Activated CD8-positive, alpha-beta T cell treated with anti-CD3 and anti-CD28 coated beads, Interleukin-2, amount 10 ng/mL, durations not matched to agents 7 days and 5 days (primary cell): ENCODE measurements at regions not wholly inside any gene's neighbourhood (a gene's known extent, or its start where the extent isn't known, plus 50 kb on each side); places are given as distances from the start of the nearest gene placed in this dataset.

Source experiments
- ATAC-seq: fragments of 150-1000 bp; cut with Tn5 transposase; one replicate; pipeline ENCODE4 v1.10.0; 2021; ENCODE audit warnings: moderate library complexity
- CTCF ChIA-PET: fragments of 350-600 bp; sonication (Branson Sonifier 250); formaldehyde crosslinking; loops from one replicate; lab custom pipeline; 2021; ENCODE audit warnings: antibody characterized with exemption; lab: Charles Lee
- POLR2A ChIA-PET: fragments of 350-600 bp; sonication (Branson Sonifier 250); formaldehyde crosslinking; loops from one replicate; lab custom pipeline; 2021; ENCODE audit warnings: antibody characterized with exemption; lab: Charles Lee
- DNase-seq: peaks from one replicate; pipeline ENCODE4 v3.0.0-alpha.2; 2020
- H3K27ac Mint-ChIP-seq: one replicate; pipeline ENCODE4 v1.8.0; 2021; ENCODE audit warnings: mild to moderate bottlenecking, mixed read lengths
- H3K27me3 Mint-ChIP-seq: one replicate; pipeline ENCODE4 v1.8.0; 2021; ENCODE audit warnings: low read depth, mixed read lengths
- H3K36me3 Mint-ChIP-seq: one replicate; pipeline ENCODE4 v1.8.0; 2021; ENCODE audit warnings: low read depth, mixed read lengths
- H3K4me1 Mint-ChIP-seq: one replicate; pipeline ENCODE4 v1.8.0; 2021; ENCODE audit warnings: low read depth, mixed read lengths
- H3K4me3 Mint-ChIP-seq: one replicate; pipeline ENCODE4 v1.8.0; 2021; ENCODE audit warnings: mild to moderate bottlenecking, mixed read lengths
- H3K9me3 Mint-ChIP-seq: one replicate; pipeline ENCODE4 v1.8.0; 2022; ENCODE audit warnings: mixed read lengths; ENCODE audit not compliant: insufficient read depth

DNA sequence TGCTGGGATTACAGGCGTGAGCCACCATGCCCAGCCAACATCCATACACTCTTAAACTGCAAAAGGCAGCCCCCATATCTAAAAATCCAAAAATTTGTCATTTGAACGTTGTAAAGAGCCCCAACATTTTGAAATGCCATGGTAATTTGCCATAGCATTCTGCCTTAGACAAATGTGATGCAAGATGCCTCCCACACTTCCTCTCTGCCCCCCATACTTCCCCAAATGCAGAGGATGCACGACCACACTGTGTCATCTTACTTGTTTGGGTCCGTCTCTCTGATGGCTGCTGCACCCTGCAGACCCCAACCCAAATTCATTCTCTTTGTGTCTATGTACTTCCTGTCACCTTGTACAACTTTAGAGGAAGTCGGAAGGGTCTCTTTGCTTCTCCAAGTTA lies 1125.6 kb upstream of the AUTS2 start:
- CTCF ChIA-PET: no interaction called here
- ATAC-seq: no peak
- POLR2A ChIA-PET: no interaction called here

DNA sequence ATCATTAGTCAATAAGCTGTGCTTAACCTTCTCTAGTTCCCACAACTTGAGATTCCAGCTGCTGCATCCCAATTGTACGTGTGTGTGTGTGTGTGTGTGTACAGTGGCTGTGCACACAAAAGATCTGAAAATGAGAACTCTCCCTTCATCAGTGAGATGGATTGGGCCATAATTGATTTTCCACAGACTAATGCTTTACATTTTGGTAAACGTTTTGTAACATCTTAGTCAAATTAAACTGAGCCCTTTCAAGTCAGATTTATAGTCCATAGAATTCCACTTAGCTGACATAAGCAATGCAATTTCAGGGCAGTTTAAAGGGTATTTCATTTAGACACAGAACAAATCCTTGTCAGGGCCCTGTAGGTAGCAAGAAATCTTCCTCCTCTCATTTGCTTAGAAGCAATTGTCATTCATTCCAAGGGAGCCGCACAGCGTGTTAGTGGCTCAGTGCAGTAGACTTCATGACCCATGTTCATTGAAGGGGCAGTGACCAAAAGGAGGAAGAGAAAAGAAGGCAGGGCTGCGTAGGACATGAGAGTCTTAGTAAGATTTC lies 1123.5 kb upstream of the AUTS2 start:
- no peaks in the 10 kb centered on the region for H3K4me1 Mint-ChIP-seq
- no peak overlapping the region for H3K27ac Mint-ChIP-seq
- no peak overlapping the region for H3K4me3 Mint-ChIP-seq
- no peaks in the 10 kb centered on the region for H3K36me3 Mint-ChIP-seq
- H3K9me3 Mint-ChIP-seq: peaks cover 22% of the 10 kb centered on the region
- DNase-seq (no peak), ATAC-seq (no peak)
- no peaks in the 10 kb centered on the region for H3K27me3 Mint-ChIP-seq
- ChIA-PET CTCF (no interaction called here), POLR2A (no interaction called here)

More for the DNA sequence above, 1125.6 kb upstream of the AUTS2 start:
- no peak overlapping the region for H3K4me3 Mint-ChIP-seq
- H3K27me3 Mint-ChIP-seq: no peaks in the 10 kb centered on the region
- H3K9me3 Mint-ChIP-seq: peaks cover 24% of the 10 kb centered on the region
- no peaks in the 10 kb centered on the region for H3K4me1 Mint-ChIP-seq
- H3K36me3 Mint-ChIP-seq: no peaks in the 10 kb centered on the region
- no peak overlapping the region for H3K27ac Mint-ChIP-seq
- DNase-seq: no peak

DNA sequence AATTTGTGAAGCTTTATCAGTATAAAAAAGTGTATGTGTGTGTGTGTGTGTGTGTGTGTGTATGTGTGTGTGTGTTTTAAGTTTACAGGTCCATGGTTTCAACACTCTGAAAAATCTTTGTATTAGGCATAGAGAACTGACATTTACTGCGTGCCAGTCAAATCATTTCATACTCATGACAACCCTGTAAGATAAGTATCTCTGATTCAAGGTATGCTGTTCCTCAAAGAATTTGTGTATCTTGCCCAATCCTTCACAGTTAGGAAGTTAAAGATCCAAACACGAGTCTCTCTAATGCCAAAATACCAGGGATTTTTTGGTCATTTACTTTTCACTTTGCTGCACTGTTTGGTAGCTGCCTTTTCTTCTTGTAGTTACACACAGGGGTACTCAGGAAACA lies 1121.3 kb upstream of the AUTS2 start:
- Mint-ChIP-seq H3K27me3 (no peaks in the 10 kb centered on the region), H3K36me3 (no peaks in the 10 kb centered on the region), H3K4me3 (no peak overlapping the region), H3K9me3 (peaks cover 29% of the 10 kb centered on the region), H3K4me1 (no peaks in the 10 kb centered on the region), H3K27ac (no peak overlapping the region)
- DNase-seq (no peak), ATAC-seq (no peak)
- ChIA-PET CTCF (no interaction called here), POLR2A (no interaction called here)

DNA sequence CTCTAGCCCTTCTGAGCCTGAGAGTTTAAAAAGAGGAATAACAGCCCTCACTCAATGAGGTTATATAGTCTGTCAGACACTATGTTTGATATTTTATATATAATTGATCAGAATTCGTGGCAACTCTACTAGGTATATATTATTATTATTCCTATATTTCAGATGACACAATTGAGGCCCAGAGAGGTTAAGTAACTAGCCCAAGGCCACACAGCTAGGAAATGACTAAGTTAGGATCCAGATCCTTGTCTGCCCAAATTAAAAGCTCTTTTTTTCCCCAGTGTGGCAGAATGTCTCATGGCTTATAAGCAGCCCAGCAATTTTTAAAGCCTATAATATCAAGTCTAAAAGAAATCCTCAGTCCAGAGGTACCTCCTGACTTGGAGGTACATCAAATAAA lies 1119.9 kb upstream of the AUTS2 start:
- CTCF ChIA-PET: no interaction called here
- H3K36me3 Mint-ChIP-seq: no peaks in the 10 kb centered on the region
- no peaks in the 10 kb centered on the region for H3K27me3 Mint-ChIP-seq
- H3K4me1 Mint-ChIP-seq: no peaks in the 10 kb centered on the region
- POLR2A ChIA-PET: no interaction called here
- H3K9me3 Mint-ChIP-seq: peaks cover 28% of the 10 kb centered on the region
- no peak for ATAC-seq
- no peak overlapping the region for H3K4me3 Mint-ChIP-seq
- H3K27ac Mint-ChIP-seq: no peak overlapping the region
- DNase-seq: no peak

DNA sequence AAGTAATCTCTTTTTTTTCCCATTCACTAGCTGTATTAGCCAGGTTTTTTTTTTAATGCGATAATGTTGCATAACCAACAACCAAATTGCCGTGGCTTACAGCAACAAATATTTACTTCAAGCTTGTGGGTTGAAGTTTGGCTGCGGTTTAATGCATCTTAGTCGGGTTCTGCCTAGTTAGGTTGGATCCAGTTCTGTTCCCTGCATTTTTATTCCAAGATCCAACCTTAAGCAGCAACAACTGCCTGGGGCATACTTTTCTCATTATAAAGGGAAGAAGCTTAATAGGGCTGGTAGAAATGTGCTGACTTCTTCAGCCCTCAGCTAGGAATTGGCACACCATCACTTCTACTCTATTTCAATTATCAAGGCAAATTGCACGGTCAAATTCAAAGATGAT lies 1115.5 kb upstream of the AUTS2 start:
- POLR2A ChIA-PET: no interaction called here
- Mint-ChIP-seq H3K9me3 (peaks cover 16% of the 10 kb centered on the region), H3K27ac (no peak overlapping the region), H3K27me3 (no peaks in the 10 kb centered on the region), H3K4me1 (no peaks in the 10 kb centered on the region), H3K36me3 (no peaks in the 10 kb centered on the region), H3K4me3 (no peak overlapping the region)
- no peak for ATAC-seq
- CTCF ChIA-PET: no interaction called here
- DNase-seq: no peak

DNA sequence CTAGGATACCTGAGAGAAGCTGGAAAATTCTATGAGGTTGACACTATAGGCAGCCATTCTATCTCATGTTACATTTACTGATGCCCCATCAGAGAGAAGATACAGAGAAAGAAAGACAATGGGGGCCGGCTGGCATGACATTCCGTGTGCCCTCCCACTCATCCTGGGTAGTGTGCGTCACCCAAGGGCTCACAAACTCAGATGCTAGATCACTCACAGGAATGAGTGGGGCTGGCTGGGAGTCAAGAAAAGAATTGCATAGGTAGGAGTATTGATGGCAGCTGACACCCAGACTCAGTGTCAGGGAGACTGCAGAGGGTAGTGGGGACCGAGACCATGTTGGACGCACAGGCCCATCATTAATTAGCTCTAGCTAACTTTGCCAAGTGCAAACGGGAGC lies 1113.5 kb upstream of the AUTS2 start:
- H3K4me3 Mint-ChIP-seq: no peak overlapping the region
- no peaks in the 10 kb centered on the region for H3K4me1 Mint-ChIP-seq
- POLR2A ChIA-PET: no interaction called here
- ATAC-seq (no peak), DNase-seq (no peak)
- no peaks in the 10 kb centered on the region for H3K36me3 Mint-ChIP-seq
- H3K27me3 Mint-ChIP-seq: no peaks in the 10 kb centered on the region
- no peak overlapping the region for H3K27ac Mint-ChIP-seq
- CTCF ChIA-PET: no interaction called here
- H3K9me3 Mint-ChIP-seq: peaks cover 28% of the 10 kb centered on the region

DNA sequence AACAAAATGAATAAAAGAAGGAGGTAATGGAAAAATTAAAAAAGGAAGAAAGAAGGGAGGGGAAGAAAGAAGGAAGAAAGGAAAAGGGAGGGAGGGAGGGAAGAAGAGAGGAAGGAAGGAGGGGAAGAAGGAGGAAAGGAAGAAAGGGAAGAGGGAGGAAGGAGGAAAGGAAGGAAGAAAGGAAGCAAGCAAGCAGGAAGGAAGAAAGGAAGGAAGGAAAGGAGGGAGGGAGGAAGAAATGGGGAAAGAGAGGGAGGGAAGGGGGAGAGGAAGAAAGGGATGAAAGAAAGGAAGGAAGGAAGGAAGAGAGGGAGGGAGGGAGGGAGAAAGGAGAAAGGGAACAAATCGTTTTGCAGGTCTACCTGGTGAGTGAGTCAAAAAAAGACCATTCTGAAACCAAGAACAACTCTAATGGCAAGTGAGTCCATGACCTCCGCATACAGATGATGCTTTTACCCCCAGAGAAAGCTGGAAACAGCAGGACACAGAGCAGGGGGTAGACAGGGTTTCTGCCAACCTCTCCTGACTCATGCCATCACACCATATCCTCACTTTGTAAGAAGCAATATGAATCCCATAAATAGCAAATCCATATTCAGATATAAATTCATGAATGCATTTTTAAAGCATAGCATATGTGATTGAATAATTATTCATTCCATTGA lies 1112.9 kb upstream of the AUTS2 start:
- ChIA-PET CTCF (no interaction called here), POLR2A (no interaction called here)
- Mint-ChIP-seq H3K27ac (no peak overlapping the region), H3K4me3 (no peak overlapping the region), H3K9me3 (peaks cover 25% of the 10 kb centered on the region), H3K27me3 (no peaks in the 10 kb centered on the region), H3K4me1 (no peaks in the 10 kb centered on the region), H3K36me3 (no peaks in the 10 kb centered on the region)
- ATAC-seq: no peak
- no peak for DNase-seq

DNA sequence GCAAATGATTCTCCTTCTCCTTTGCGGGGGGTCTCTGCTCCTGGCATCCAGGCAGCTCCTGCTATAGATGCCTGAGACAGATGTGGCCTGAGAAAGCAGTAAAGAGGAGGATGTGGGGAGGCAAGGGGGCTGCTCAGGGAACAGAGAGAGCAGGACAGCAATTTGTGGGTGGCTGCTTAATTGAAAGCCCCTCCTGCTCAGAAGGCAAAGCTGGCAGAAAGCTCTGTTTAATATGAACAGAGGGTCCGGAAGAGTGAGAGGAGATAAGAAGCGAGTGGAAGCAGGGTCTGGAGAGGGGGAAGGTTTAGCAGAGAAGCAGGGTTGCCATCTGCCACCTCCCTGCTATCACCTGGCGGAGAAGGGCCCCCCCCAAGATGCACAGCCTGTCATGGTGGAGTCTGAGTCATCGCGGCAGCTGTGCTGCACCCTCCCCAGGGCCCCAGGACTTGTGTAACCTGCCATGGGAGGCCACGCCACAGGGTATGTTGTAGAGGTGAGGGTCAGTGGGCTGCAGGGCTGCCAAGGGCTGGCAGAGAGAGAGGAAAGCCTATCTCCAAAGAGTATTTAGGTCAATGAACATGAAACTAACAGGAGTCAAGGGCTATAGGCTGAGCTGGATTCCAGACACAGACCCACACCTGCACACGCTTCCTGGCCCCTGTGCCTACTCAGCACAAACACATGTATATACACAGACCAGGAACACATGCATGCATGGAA lies 1109.8 kb upstream of the AUTS2 start:
- Mint-ChIP-seq H3K36me3 (no peaks in the 10 kb centered on the region), H3K9me3 (peaks cover 18% of the 10 kb centered on the region), H3K27me3 (no peaks in the 10 kb centered on the region), H3K27ac (no peak overlapping the region), H3K4me1 (no peaks in the 10 kb centered on the region), H3K4me3 (no peak overlapping the region)
- no peak for DNase-seq
- no peak for ATAC-seq
- CTCF ChIA-PET: no interaction called here
- POLR2A ChIA-PET: no interaction called here

DNA sequence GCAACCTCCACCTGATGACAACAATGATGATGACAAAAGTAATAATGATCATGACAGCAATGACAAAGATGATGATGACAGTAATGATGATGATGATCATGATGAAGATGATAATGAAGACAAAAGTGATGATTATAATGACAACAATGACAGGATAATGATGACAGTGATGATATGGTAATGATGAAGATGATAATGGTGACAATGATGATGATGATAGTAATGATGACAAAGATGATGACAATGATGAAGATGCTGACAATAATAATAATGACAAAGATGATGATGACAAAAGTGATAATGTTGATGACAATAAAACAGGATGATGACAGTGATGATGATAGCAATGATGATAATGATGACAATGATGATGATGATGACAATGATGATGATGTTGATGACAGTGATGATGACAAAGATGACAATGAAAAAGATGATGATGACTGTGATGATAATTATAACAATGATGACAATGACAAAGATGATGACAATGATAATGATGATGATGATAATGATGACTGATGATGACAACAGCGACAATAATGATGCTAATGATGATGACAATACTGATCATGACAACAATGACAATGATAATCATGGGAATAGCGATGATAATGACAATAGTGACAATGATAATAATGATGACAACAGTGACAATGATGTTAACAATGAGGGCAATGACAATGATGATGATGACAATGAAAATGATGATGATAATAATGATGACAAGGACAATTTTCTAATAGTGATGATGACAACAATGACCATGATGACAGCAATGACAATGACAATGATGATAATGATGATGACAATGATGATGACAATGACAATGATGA lies 1106.5 kb upstream of the AUTS2 start:
- DNase-seq: no peak
- Mint-ChIP-seq H3K4me3 (no peak overlapping the region), H3K27ac (no peak overlapping the region), H3K4me1 (no peaks in the 10 kb centered on the region), H3K36me3 (no peaks in the 10 kb centered on the region), H3K27me3 (no peaks in the 10 kb centered on the region), H3K9me3 (peaks cover 22% of the 10 kb centered on the region)
- ChIA-PET CTCF (no interaction called here), POLR2A (no interaction called here)
- no peak for ATAC-seq

DNA sequence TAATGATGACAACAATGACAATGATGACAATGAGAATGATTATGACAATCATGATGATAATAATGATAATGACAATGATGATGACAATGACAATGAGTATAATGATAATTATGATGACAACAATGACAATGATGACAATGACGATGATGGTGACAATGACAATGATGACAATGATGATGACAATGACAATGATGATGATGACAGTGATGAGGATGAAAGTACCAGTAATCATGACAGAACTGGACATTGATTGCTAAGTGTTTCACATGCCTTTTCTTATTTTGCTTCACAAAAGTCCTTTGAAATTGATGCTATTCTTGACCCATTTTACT lies 1106.0 kb upstream of the AUTS2 start:
- DNase-seq: no peak
- POLR2A ChIA-PET: no interaction called here
- ATAC-seq: no peak
- Mint-ChIP-seq H3K4me3 (no peak overlapping the region), H3K36me3 (no peaks in the 10 kb centered on the region), H3K4me1 (no peaks in the 10 kb centered on the region), H3K27ac (no peak overlapping the region), H3K9me3 (peaks cover 20% of the 10 kb centered on the region), H3K27me3 (no peaks in the 10 kb centered on the region)
- CTCF ChIA-PET: no interaction called here

DNA sequence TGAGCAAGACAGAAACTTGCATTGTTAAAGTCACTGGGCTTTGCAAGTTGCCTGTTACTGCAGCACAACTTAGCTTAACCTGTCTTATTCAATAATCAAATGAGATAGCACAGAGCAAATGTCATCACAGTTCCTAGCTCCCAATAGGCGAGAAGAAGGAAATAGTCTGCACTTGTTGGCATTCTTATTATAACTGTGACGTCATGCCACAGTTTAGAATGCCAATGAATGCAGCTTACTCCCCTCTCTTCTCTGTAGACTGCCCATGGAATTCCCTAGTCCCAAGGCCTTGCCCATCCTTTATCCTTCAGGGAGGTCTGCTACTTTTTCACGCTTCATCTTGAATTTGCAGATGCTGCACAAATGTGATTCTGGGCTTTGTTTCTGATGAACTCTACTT lies 1094.9 kb upstream of the AUTS2 start:
- H3K36me3 Mint-ChIP-seq: no peaks in the 10 kb centered on the region
- H3K27ac Mint-ChIP-seq: no peak overlapping the region
- ATAC-seq: no peak
- H3K27me3 Mint-ChIP-seq: no peaks in the 10 kb centered on the region
- no peak for DNase-seq
- peaks cover 27% of the 10 kb centered on the region for H3K9me3 Mint-ChIP-seq
- ChIA-PET POLR2A (no interaction called here), CTCF (no interaction called here)
- H3K4me1 Mint-ChIP-seq: no peaks in the 10 kb centered on the region
- H3K4me3 Mint-ChIP-seq: no peak overlapping the region

DNA sequence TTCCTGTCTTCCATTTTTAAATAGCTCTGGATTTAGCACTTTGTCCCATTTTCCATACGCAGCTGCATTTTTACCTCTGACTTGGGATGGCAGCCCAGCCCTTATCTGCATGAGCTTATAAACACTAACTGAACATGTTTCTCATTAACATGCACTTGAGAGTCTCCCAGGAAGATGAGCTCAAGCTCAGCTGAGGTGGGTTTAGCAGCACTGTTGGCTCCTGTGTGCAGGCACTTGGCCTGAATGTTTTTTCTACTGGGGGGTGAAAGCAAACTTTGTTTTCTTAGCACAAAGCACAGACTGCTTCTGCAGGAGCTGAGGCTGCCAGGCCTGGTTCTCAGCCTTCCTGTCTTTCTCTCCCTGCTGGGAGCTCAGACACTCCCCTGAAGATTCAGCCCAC lies 1093.6 kb upstream of the AUTS2 start:
- no peaks in the 10 kb centered on the region for H3K4me1 Mint-ChIP-seq
- no peak overlapping the region for H3K4me3 Mint-ChIP-seq
- peaks cover 29% of the 10 kb centered on the region for H3K9me3 Mint-ChIP-seq
- no peaks in the 10 kb centered on the region for H3K36me3 Mint-ChIP-seq
- no peaks in the 10 kb centered on the region for H3K27me3 Mint-ChIP-seq
- ATAC-seq: no peak
- POLR2A ChIA-PET: no interaction called here
- CTCF ChIA-PET: no interaction called here
- H3K27ac Mint-ChIP-seq: no peak overlapping the region
- DNase-seq: no peak
